HG03558 (cell line): ENCODE measurements at regions not wholly inside any gene's neighbourhood (a gene's known extent, or its start where the extent isn't known, plus 50 kb on each side); places are given as distances from the start of the nearest gene placed in this dataset.
"Not testable (repeated sequence)": the region's sequence is repeated elsewhere in the genome, so short reads cannot be mapped to it uniquely, and the experiment has no call there.

Experiments
- ATAC-seq: cut with Tn5 transposase; IDR thresholded peaks from one replicate; pipeline ENCODE4 v1.9.1; 2021; ENCODE audit warnings: moderate number of reproducible peaks; ENCODE audit not compliant: unreplicated experiment; ENCODE audit errors: extremely low read depth

DNA sequence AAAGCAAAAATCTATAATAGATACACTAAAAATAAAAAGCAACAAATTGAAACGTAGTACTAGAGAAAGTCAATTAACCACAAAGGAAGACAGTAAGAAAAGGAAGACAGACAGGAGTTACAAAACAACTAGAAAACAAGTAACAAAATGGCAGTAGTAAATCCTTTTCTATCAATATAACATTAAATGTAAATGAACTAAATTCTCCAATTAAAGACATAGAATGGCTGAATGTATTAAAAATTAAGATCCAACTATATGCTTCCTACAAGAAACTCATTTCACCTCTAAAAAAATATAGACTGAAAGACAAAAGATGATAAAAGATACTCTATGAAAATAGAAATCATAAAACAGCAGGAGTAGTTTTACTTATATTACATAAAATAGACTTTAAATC lies 79.1 kb downstream of the CTH start:
- no peak for ATAC-seq

- ATAC-seq, result no peak
Measured at GRCh38 chr1:70495370-70495769, 84.3 kb downstream of the CTH start.

DNA sequence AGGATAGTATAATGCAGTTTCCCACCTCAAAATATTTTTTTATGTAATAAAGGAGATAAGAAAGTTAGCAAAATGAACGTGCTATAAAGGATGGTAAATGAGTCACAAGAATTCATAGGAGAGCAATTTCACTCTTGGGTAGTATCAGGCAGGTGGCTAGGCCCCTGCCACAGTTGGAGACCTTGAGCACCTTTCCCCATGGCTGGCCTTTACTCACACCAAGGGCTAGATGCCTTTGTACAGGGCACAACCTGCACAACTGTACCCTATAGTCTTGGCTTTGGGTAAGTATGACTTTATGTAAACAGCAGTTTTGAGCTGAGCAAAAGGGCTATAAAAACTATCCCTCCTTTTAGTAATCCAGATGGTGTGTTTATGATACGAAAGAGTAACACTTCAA lies 85.1 kb downstream of the CTH start:
- no peak for ATAC-seq

DNA sequence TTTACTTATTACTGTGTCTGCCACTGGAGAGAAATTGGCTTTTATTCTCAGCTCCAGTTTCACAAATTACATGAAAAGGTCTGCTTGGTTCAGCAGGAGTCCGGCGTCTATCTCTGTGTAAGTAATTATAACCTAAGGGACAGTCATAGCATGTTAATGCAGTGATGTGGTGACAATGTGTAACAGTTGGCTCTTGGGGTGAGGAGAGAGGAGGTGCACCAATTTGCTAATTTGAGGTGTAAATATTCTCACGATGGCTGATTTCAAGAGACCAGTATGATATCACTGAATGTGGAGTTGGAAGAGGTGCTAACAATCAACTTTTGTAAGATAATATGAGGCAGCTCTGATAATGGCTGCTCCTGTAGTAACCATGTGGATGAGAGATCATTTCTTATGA lies 86.1 kb downstream of the CTH start:
- no peak for ATAC-seq

GRCh38 chr1:70498666-70499065 lies 87.6 kb downstream of the CTH start:
- ATAC-seq, result no peak

GRCh38 chr1:70499695-70500094 lies 88.6 kb downstream of the CTH start:
- ATAC-seq, result no peak

DNA sequence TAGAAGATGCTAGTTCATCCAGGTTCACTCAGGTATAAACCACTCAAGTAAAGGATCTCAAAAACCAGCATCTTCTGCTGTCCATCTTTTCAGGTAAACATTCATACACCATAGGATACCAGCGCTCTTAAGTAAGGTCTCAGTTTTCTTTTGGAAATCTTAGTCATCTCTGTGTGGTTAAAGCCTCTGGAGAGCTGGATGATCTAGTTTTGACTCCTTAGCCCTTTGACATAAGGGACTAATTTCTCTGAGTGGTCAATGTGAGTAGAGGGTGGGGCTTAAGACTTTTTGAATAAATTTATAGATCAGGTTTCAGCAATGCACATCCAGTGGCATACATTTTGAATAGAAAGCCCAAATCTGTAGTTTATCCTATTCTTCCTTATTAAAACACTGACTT lies 92.3 kb downstream of the CTH start:
- no peak for ATAC-seq

GRCh38 chr1:70504176-70504820 lies 93.2 kb downstream of the CTH start:
- peak; percentile 95 for ATAC-seq

DNA sequence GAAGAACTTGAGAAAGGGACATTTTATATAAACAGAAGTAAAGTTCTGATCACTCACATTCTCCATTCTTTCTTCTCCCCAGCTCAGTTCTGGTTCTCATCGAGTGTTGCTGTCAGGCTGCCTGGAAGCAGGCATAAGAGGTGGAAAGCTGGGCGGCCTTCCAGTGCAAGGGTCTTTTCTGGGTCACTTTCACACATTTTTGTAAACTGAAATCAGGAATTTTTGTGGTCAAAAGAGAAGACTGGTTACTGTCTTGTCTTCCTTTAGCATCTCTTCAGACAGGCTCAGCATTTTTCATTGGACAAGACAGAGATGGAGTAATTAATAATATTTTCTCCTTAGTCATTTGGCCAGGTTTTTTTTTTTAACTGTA lies 93.7 kb downstream of the CTH start:
- ATAC-seq, result no peak

DNA sequence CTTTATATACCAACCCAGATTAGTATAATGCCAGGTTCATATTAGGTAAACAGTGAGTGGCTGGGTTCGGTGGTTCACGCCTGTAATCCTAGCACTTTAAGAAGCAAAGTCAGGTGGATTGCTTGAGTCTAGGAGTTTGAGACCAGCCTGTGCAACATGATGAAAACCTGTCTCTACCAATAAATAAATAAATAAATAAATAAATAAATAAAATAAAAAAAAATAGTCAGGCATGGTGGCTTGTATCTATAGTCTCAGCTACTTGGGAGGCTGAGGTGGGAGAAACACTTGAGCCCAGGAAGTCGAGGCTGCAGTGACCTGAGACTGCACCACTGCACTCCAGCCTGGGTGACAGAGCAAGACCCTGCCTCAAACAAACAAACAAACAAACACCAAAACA lies 96.9 kb downstream of the CTH start:
- ATAC-seq, result not testable (repeated sequence)

GRCh38 chr1:70509996-70510876 lies 99.2 kb downstream of the CTH start:
- ATAC-seq, result no peak

- ATAC-seq, result no peak
Measured at GRCh38 chr1:70517444-70517843, 106.4 kb downstream of the CTH start.

GRCh38 chr1:70518106-70518505 lies 107.0 kb downstream of the CTH start:
- no peak for ATAC-seq

DNA sequence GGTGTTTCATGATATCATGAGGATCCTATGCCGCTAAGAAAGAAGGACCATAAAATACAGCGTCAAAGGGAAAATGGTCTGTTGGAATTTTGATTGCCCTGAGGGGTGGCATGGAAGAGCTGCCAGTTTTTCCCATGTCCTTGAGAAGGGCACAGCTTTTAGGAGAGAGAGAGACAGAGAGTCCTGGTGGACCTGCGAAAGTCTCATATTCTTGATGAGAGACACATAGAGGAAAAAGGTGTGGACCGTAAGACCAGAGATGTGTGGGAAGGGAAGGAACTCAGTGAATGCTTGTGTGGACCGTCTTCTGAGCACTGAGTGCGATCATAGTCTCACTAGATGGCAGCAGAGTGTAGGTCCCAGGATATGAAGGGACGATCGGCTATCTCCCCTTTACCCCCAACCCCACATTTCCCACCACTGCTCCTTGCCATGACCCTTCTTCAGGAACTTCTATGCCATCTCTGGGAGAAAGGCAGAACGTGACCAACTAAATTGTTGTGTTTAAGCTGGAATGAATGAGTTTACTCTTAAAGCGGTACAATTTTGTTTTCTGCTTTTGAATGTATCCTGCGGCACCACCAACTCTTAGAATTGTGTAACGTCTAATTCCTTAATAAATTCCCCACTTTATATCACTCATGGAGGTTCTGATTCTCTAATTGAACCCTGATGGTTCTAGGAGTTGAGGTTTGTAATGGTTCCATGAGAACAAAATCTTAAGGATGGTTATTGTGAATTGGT lies 117.7 kb downstream of the CTH start:
- no peak for ATAC-seq

DNA sequence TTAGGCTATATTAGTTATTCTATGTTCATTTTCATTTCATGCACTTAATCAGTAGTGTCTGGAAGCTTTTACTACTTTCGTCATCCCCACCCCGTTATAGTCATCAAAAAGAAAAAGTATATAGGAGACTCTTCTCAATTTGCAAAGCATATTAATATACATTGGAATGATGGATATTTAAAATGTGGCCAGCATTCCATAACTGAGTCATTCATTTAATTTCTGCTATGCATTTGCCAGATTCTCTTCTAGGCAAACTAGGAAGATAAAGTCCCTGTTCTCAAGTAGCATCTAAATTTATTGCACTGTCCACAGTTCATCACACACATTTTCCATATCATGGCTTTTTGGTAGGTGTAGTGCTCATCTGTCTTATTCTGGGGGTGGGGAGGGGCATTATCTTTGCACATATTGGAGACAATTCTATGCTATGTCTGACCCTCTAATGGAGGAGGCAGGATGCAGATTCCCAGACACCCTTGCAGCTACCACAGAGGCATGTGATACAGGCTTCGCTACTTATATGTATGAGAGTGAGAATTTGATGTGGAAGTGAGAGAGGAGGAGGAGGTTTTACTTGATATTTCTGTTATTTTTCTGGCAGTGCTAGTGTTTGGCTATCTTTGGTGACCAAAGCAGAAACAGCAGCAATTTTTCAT lies 125.8 kb downstream of the CTH start:
- no peak for ATAC-seq

DNA sequence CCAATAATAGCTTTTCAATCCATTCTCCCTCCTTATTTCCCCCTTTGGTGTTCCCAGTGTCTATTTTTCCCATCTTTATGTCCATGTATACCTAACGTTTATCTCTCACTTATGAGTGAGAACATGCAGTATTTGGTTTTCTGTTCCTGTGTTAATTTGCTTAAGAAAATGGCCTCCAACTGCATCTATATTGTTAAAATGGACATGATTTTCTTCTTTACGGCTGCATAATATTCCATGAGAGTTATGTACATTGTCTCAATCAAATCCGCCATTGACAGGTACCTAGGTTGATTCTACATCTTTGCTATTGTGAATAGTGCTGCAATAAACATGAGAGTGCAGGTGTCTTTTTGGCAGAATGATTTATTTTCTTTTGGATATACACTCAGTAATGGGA lies 126.7 kb downstream of the CTH start:
- no peak for ATAC-seq

GRCh38 chr1:70542030-70542429 lies 131.0 kb downstream of the CTH start:
- ATAC-seq, result no peak

DNA sequence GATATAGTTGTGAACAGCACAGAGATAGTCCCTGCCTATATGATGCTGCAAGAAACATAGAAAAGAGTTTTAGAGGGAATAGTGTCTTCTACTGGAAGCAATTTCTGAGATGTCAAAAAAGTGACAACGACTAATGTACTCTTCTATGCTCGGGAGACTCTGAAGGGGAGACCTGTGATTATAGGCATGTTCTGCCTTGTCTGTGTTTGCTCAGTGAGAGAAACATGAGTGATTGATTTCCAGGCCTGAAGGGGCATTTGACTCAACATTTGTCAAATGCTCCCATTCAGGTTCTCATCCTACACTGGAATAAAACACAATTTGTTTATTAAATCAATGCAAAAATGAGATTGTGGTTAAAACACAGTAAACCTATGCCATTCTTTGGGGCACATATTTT lies 131.8 kb downstream of the CTH start:
- no peak for ATAC-seq

DNA sequence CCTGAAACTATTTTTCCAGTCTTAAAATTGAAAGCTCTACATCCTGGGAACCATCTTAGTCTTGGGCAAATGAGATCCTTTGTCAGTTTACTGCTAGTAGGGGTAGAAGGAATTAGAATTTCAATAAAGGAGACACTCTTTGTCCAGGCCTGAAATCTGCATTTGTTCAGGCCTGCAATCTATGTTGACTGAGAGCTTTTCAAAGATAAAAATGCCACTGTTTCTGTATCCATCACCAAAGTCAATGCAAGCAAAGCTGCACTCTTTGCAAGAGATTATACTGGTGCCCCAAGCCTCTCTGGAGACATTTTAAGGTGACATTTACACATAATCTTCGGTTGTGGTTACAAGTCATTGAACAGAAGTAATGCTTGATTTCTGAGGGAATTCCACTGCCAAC lies 135.7 kb downstream of the CTH start:
- no peak for ATAC-seq

DNA sequence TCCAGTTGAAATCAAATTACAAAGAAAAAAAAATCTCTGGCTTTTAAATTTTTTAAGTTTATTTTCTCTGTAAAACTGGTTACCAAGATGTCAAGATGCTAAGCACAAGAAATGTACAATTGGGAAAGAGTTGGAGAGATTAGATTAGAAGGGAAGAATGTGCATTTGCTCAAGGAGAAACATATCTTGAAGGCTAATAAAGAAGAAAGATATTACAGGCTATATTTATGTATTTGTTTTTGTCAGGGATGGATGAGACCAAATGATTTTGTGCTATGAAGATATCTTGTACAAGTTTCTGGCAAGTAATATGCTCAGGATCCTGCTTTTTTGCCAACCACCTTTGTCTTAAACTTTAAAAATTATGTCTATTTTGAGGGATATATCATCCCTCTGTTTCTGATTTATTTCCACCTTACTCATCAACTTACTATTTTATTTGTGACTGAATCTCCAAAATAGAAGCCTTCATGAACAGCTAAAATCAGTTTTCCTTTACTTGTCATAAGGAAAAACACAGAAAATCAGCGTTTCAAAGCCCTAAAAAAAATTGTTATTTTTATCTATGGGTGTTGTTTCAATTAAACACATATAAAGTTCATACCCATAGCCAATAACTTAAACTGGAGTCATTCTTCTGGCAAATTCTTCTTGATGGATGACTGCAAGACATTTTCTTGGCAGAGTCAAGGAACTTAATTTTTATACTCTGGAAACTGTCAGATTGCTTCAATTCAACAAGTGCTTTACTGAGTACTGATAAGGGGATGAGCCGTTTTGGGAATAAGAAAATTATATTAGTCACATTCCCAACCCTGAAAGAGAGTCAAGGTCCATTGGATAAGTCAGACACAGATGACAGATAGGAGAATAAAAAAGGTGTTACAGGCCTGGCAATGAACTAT lies 141.8 kb downstream of the CTH start:
- ATAC-seq, result no peak
